ENCODE measurements at regions not wholly inside any gene's neighbourhood (a gene's known extent, or its start where the extent isn't known, plus 50 kb on each side); places are given as distances from the start of the nearest gene placed in this dataset.

- BruUV-seq (replicated peaks), result no TSS peak
These were observed 124.9 kb upstream of the TPK1 start for GRCh38 chr7:144960763-144961162.

More at GRCh38 chr7:144960763-144961162, 124.9 kb upstream of the TPK1 start:
- Histone ChIP-seq H3K4me2 (ENCODE audit: insufficient read depth, low read length) (no peak overlapping the region), H3K36me3 (ENCODE audit: control insufficient read depth, insufficient read depth, low read length) (no peaks in the 10 kb centered on the region), H4K20me1 (replicated peaks; ENCODE audit: control insufficient read depth, insufficient read depth, low read length) (no peaks in the 10 kb centered on the region), H3K79me2 (ENCODE audit: control insufficient read depth, insufficient read depth, low read length) (no peaks in the 10 kb centered on the region), H3K4me1 (replicated peaks in 1 of 2; ENCODE audit: control insufficient read depth in 2 of 2, insufficient read depth in 2 of 2, low read length in 2 of 2) (no peaks in the 10 kb centered on the region), H3K4me3 (no peak overlapping the region), H3K27me3 (ENCODE audit: control insufficient read depth in 2 of 2, insufficient read depth in 2 of 2, low read length in 2 of 2) (no peaks in the 10 kb centered on the region), H3K9ac (ENCODE audit: insufficient read depth in 1 of 2, low read depth in 2 of 2, low read length in 2 of 2) (no peak overlapping the region), H3K9me1 (ENCODE audit: control insufficient read depth, insufficient read depth, low read length) (no peaks in the 10 kb centered on the region), H3K27ac (ENCODE audit: extremely low read depth, low read depth, low read length) (no peak overlapping the region), H2AFZ (ENCODE audit: low read depth, low read length) (no peak overlapping the region), H3K9me3 (replicated peaks; ENCODE audit: control insufficient read depth, insufficient read depth, low read depth, low read length) (no peaks in the 10 kb centered on the region; the same call in 1 of the 2 replicates)
- in situ Hi-C loops (cut with MboI) (no loop called here), intact Hi-C loops (cut with micrococcal nuclease) (no loop called here)
- DNase-seq (ENCODE audit: extremely low read depth in 1 of 4, low spot score in 3 of 4) (no peak), FAIRE-seq (no peak), ATAC-seq (no peak)
- 0% methylated on average over 3 of the region's 3 CpGs for WGBS (ENCODE audit: insufficient coverage, low coverage, missing lambda C conversion rate)
- ChIA-PET CTCF (ENCODE audit: low intra/inter-chr PET ratio) (no interaction called here), POLR2A (no interaction called here)
- TF ChIP-seq ILF3 (IDR thresholded peaks at IDR 0.05; ENCODE audit: borderline replicate concordance), result no peak
- no peak for TF ChIP-seq MXD1 (CRISPR knock-in tag; IDR thresholded peaks at IDR 0.05; ENCODE audit: borderline replicate concordance, poor library complexity, severe bottlenecking)
- TF ChIP-seq PREB (CRISPR knock-in tag; IDR thresholded peaks at IDR 0.05), result no peak
- TF ChIP-seq HDAC2 (IDR thresholded peaks at IDR 0.05), result no peak
- TF ChIP-seq KDM2B (CRISPR knock-in tag; IDR thresholded peaks at IDR 0.05), result no peak
- TF ChIP-seq NFYB (IDR thresholded peaks at IDR 0.05; ENCODE audit: extremely low read depth, insufficient read length), result no peak
- no peak for TF ChIP-seq ZNF766 (CRISPR knock-in tag; conservative IDR thresholded peaks at IDR 0.05)
- no peak for TF ChIP-seq TCF7L2 (IDR thresholded peaks at IDR 0.05; ENCODE audit: low read depth, low read length)

Data from K562 (cell line).